ENCODE measurements at regions not wholly inside any gene's neighbourhood (a gene's known extent, or its start where the extent isn't known, plus 50 kb on each side); places are given as distances from the start of the nearest gene placed in this dataset.

- Histone ChIP-seq H3K27me3 (ENCODE audit: insufficient read depth, poor library complexity, severe bottlenecking) (no peaks in the 10 kb centered on the region), H3K36me3 (ENCODE audit: low read depth) (no peaks in the 10 kb centered on the region), H3K4me1 (ENCODE audit: insufficient read depth, poor library complexity, severe bottlenecking) (no peaks in the 10 kb centered on the region), H3K9me3 (ENCODE audit: severe bottlenecking) (no peaks in the 10 kb centered on the region), H3K4me3 (ENCODE audit: severe bottlenecking) (no peak overlapping the region), H3K27ac (ENCODE audit: poor library complexity, severe bottlenecking) (no peak overlapping the region)
- TF ChIP-seq CTCF (IDR thresholded peaks at IDR 0.05; ENCODE audit: poor library complexity, severe bottlenecking): no peak
- ATAC-seq (ENCODE audit: low read depth) (no peak), DNase-seq (ENCODE audit: low spot score) (no peak)
Measured at GRCh38 chr17:83196024-83196365, 116.6 kb downstream of the METRNL start.

GRCh38 chr17:83196366-83196765, 117.0 kb downstream of the METRNL start:
- TF ChIP-seq CTCF (IDR thresholded peaks at IDR 0.05; ENCODE audit: poor library complexity, severe bottlenecking): no peak
- Histone ChIP-seq H3K4me3 (ENCODE audit: severe bottlenecking) (no peak overlapping the region), H3K27me3 (ENCODE audit: insufficient read depth, poor library complexity, severe bottlenecking) (no peaks in the 10 kb centered on the region), H3K9me3 (ENCODE audit: severe bottlenecking) (no peaks in the 10 kb centered on the region), H3K27ac (ENCODE audit: poor library complexity, severe bottlenecking) (no peak overlapping the region), H3K4me1 (ENCODE audit: insufficient read depth, poor library complexity, severe bottlenecking) (no peaks in the 10 kb centered on the region), H3K36me3 (ENCODE audit: low read depth) (no peaks in the 10 kb centered on the region)
- no peak for DNase-seq (ENCODE audit: low spot score)
- ATAC-seq (ENCODE audit: low read depth): no peak

- Histone ChIP-seq H3K36me3 (ENCODE audit: low read depth) (no peaks in the 10 kb centered on the region), H3K4me1 (ENCODE audit: insufficient read depth, poor library complexity, severe bottlenecking) (no peaks in the 10 kb centered on the region), H3K9me3 (ENCODE audit: severe bottlenecking) (no peaks in the 10 kb centered on the region), H3K27me3 (ENCODE audit: insufficient read depth, poor library complexity, severe bottlenecking) (no peaks in the 10 kb centered on the region), H3K27ac (ENCODE audit: poor library complexity, severe bottlenecking) (no peak overlapping the region), H3K4me3 (ENCODE audit: severe bottlenecking) (no peak overlapping the region)
- ATAC-seq (ENCODE audit: low read depth): no peak
- no peak for TF ChIP-seq CTCF (IDR thresholded peaks at IDR 0.05; ENCODE audit: poor library complexity, severe bottlenecking)
- DNase-seq (ENCODE audit: low spot score): no peak
Measured at GRCh38 chr17:83196973-83197880, 117.8 kb downstream of the METRNL start.

GRCh38 chr17:83198366-83199341, 119.2 kb downstream of the METRNL start:
- Histone ChIP-seq H3K27me3 (ENCODE audit: insufficient read depth, poor library complexity, severe bottlenecking) (no peaks in the 10 kb centered on the region), H3K4me3 (ENCODE audit: severe bottlenecking) (no peak overlapping the region), H3K36me3 (ENCODE audit: low read depth) (no peaks in the 10 kb centered on the region), H3K27ac (ENCODE audit: poor library complexity, severe bottlenecking) (no peak overlapping the region), H3K4me1 (ENCODE audit: insufficient read depth, poor library complexity, severe bottlenecking) (peaks cover 7% of the 10 kb centered on the region), H3K9me3 (ENCODE audit: severe bottlenecking) (no peaks in the 10 kb centered on the region)
- ATAC-seq (ENCODE audit: low read depth) (no peak), DNase-seq (ENCODE audit: low spot score) (no peak)
- no peak for TF ChIP-seq CTCF (IDR thresholded peaks at IDR 0.05; ENCODE audit: poor library complexity, severe bottlenecking)
